ENCODE measurements at regions not wholly inside any gene's neighbourhood (a gene's known extent, or its start where the extent isn't known, plus 50 kb on each side); places are given as distances from the start of the nearest gene placed in this dataset.

GRCh38 chr20:10861090-10861489, 187.3 kb upstream of the JAG1 start:
- TF ChIP-seq CTCF (IDR thresholded peaks at IDR 0.05; ENCODE audit: poor library complexity, severe bottlenecking) (no peak), SMC3 (conservative IDR thresholded peaks at IDR 0.05; ENCODE audit: poor library complexity) (no peak), EZH2 (IDR thresholded peaks at IDR 0.05; ENCODE audit: borderline replicate concordance, insufficient read depth, low read length, poor library complexity, severe bottlenecking) (no peak), MXI1 (conservative IDR thresholded peaks at IDR 0.05; ENCODE audit: poor library complexity, severe bottlenecking) (no peak), POLR2AphosphoS5 (IDR thresholded peaks at IDR 0.05) (no peak), REST (IDR thresholded peaks at IDR 0.05; ENCODE audit: borderline replicate concordance) (no peak), RAD21 (conservative IDR thresholded peaks at IDR 0.05) (no peak), EP300 (conservative IDR thresholded peaks at IDR 0.05; ENCODE audit: poor library complexity, severe bottlenecking) (no peak)

All from neural cell (in vitro differentiated cells).